CD4-positive, CD25-positive, alpha-beta regulatory T cell (primary cell): ENCODE measurements at regions not wholly inside any gene's neighbourhood (a gene's known extent, or its start where the extent isn't known, plus 50 kb on each side); places are given as distances from the start of the nearest gene placed in this dataset.
"Not testable (repeated sequence)": the region's sequence is repeated elsewhere in the genome, so short reads cannot be mapped to it uniquely, and the experiment has no call there.

Experiments used
- ATAC-seq, 2 donors: fragments of 150-1000 bp; cut with Tn5 transposase; one replicate each; pipeline ENCODE4 v1.10.0; 2021; ENCODE audit warnings: low read depth in 2 of 2, moderate number of reproducible peaks in 2 of 2, moderate library complexity in 1 of 2
- DNase-seq, 3 donors: peaks; one replicate each; pipeline versions ENCODE4 v3.0.0 to v3.0.0-alpha.2; 2012 to 2022; ENCODE audit warnings: mixed read lengths in 1 of 3
- H3K27ac ChIP-seq: one replicate; pipeline ENCODE4 v1.7.0; 2013; ENCODE audit warnings: mild to moderate bottlenecking, low read length; ENCODE audit not compliant: insufficient read depth, poor library complexity, severe bottlenecking
- H3K27me3 ChIP-seq: one replicate; pipeline ENCODE4 v1.7.0; 2013; ENCODE audit warnings: low read length; ENCODE audit not compliant: control insufficient read depth, insufficient read depth
- H3K36me3 ChIP-seq: one replicate; pipeline ENCODE4 v1.7.0; 2013; ENCODE audit warnings: mild to moderate bottlenecking, low read length, moderate library complexity; ENCODE audit not compliant: control insufficient read depth, insufficient read depth
- H3K4me1 ChIP-seq: 2 replicates; pipeline ENCODE4 v1.7.0; 2013; ENCODE audit warnings: mild to moderate bottlenecking, low read length; ENCODE audit not compliant: insufficient read depth, control insufficient read depth, poor library complexity, severe bottlenecking
- H3K4me3 ChIP-seq: one replicate; pipeline ENCODE4 v1.7.0; 2013; ENCODE audit warnings: low read depth, mild to moderate bottlenecking, low read length, moderate library complexity
- H3K9me3 ChIP-seq, 2 experiments: 1 replicate in 1 of 2; 2 replicates in 1 of 2; pipeline ENCODE4 v1.7.0; 2013; ENCODE audit warnings: low read length in 2 of 2, mild to moderate bottlenecking in 1 of 2, moderate library complexity in 1 of 2; ENCODE audit not compliant: control insufficient read depth in 2 of 2
- H3K27ac Mint-ChIP-seq, 3 donors: one replicate each; pipeline ENCODE4 v1.8.0; 2020 to 2022; ENCODE audit warnings: mild to moderate bottlenecking in 3 of 3, mixed read lengths in 3 of 3, moderate library complexity in 2 of 3
- H3K27me3 Mint-ChIP-seq: one replicate; pipeline ENCODE4 v1.8.0; 2022; ENCODE audit warnings: mild to moderate bottlenecking, mixed read lengths
- H3K36me3 Mint-ChIP-seq: one replicate; pipeline ENCODE4 v1.8.0; 2020; ENCODE audit warnings: mixed read lengths
- H3K4me1 Mint-ChIP-seq, 4 donors: one replicate each; pipeline ENCODE4 v1.8.0; 2020 to 2022; ENCODE audit warnings: mixed read lengths in 4 of 4, mild to moderate bottlenecking in 1 of 4
- H3K4me3 Mint-ChIP-seq, 4 donors: one replicate each; pipeline ENCODE4 v1.8.0; 2020 to 2022; ENCODE audit warnings: mild to moderate bottlenecking in 4 of 4, mixed read lengths in 4 of 4, moderate library complexity in 3 of 4
- H3K9me3 Mint-ChIP-seq, 7 donors: one replicate each; pipeline ENCODE4 v1.8.0; 2020 to 2022; ENCODE audit warnings: mixed read lengths in 7 of 7, mild to moderate bottlenecking in 3 of 7, moderate library complexity in 2 of 7

GRCh38 chr9:39810401-39810800 is 454.9 kb downstream of the SPATA31A1 start:
- not testable (repeated sequence) for H3K4me1 ChIP-seq, H3K27me3 Mint-ChIP-seq, ATAC-seq, H3K27me3 ChIP-seq, H3K4me1 Mint-ChIP-seq, H3K36me3 ChIP-seq, DNase-seq, H3K9me3 ChIP-seq, H3K36me3 Mint-ChIP-seq, H3K9me3 Mint-ChIP-seq, H3K27ac Mint-ChIP-seq, H3K27ac ChIP-seq, H3K4me3 ChIP-seq
- H3K4me3 Mint-ChIP-seq = peak overlapping the region in 3 of 4 donors; percentile 43 to 100 (median 58)

GRCh38 chr9:39811615-39812014 is 456.1 kb downstream of the SPATA31A1 start:
- not testable (repeated sequence) for H3K4me3 ChIP-seq, H3K27me3 Mint-ChIP-seq

DNA sequence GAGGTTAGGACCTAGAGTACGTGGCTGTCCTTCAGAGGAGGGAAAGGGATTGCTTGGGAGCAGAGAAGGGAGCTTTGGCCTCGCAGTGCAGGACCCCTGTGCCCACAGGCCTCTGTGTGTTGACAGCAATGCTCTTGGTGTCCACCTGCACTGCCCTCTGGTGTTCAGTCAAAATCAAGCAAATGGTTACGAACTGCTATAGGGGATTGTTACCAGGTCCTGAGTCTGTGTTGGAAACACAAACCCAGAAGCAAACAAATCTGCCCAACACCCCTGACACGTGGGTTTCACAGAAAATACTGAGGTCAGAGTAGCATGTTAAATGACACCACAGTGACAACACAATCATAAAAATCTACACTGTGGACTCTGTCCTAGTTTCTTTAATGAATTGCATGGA is 473.0 kb downstream of the SPATA31A1 start:
- peak overlapping the region in 1 of 4 donors; percentile 43 for H3K4me3 Mint-ChIP-seq
- not testable (repeated sequence) for H3K27me3 Mint-ChIP-seq, H3K27ac Mint-ChIP-seq, H3K4me3 ChIP-seq, H3K4me1 Mint-ChIP-seq, H3K36me3 ChIP-seq, H3K9me3 Mint-ChIP-seq, H3K27ac ChIP-seq, ATAC-seq, H3K27me3 ChIP-seq, H3K4me1 ChIP-seq, DNase-seq, H3K36me3 Mint-ChIP-seq, H3K9me3 ChIP-seq

More at GRCh38 chr9:39811615-39812014, 456.1 kb downstream of the SPATA31A1 start:
- H3K27ac ChIP-seq, H3K27me3 ChIP-seq, H3K4me3 Mint-ChIP-seq, DNase-seq, H3K9me3 ChIP-seq, ATAC-seq, H3K36me3 Mint-ChIP-seq, H3K9me3 Mint-ChIP-seq, H3K27ac Mint-ChIP-seq, H3K36me3 ChIP-seq, H3K4me1 Mint-ChIP-seq, H3K4me1 ChIP-seq: not testable (repeated sequence)
